GM04504 (cell line): ENCODE measurements at regions not wholly inside any gene's neighbourhood (a gene's known extent, or its start where the extent isn't known, plus 50 kb on each side); places are given as distances from the start of the nearest gene placed in this dataset.

Source experiments
- DNase-seq: peaks from one replicate; pipeline ENCODE4 v3.0.0-alpha.2; 2012; ENCODE audit warnings: low read depth

GRCh38 chr9:129342591-129343423, 164.7 kb upstream of the IER5L start:
- DNase-seq = no peak

GRCh38 chr9:129341987-129342348, 163.9 kb upstream of the IER5L start:
- DNase-seq = no peak

- no peak for DNase-seq
Observed at GRCh38 chr9:129341171-129341986, 163.3 kb upstream of the IER5L start.

- DNase-seq = no peak
Observed at GRCh38 chr9:129340427-129341170, 162.5 kb upstream of the IER5L start.

GRCh38 chr9:129339539-129340157, 161.6 kb upstream of the IER5L start:
- no peak for DNase-seq

GRCh38 chr9:129338724-129339430, 160.8 kb upstream of the IER5L start:
- no peak for DNase-seq

- DNase-seq = no peak
Observed at GRCh38 chr9:129337336-129338140, 159.5 kb upstream of the IER5L start.

GRCh38 chr9:129336601-129337331, 158.7 kb upstream of the IER5L start:
- DNase-seq = no peak

- no peak for DNase-seq
Observed at GRCh38 chr9:129336130-129336528, 158.1 kb upstream of the IER5L start.

- no peak for DNase-seq
Observed at GRCh38 chr9:129335464-129336129, 157.5 kb upstream of the IER5L start.

- peak; percentile 82 for DNase-seq
Observed at GRCh38 chr9:129334105-129334935, 156.3 kb upstream of the IER5L start.

- no peak for DNase-seq
Observed at GRCh38 chr9:129333617-129334104, 155.6 kb upstream of the IER5L start.

GRCh38 chr9:129332581-129332980, 154.5 kb upstream of the IER5L start:
- DNase-seq = no peak

- no peak for DNase-seq
Observed at GRCh38 chr9:129331772-129332500, 153.9 kb upstream of the IER5L start.

- DNase-seq = no peak
Observed at GRCh38 chr9:129331493-129331765, 153.4 kb upstream of the IER5L start.

GRCh38 chr9:129330711-129331492, 152.8 kb upstream of the IER5L start:
- DNase-seq = no peak
